ENCODE measurements at regions not wholly inside any gene's neighbourhood (a gene's known extent, or its start where the extent isn't known, plus 50 kb on each side); places are given as distances from the start of the nearest gene placed in this dataset.

- TF ChIP-seq, protein P1, sequence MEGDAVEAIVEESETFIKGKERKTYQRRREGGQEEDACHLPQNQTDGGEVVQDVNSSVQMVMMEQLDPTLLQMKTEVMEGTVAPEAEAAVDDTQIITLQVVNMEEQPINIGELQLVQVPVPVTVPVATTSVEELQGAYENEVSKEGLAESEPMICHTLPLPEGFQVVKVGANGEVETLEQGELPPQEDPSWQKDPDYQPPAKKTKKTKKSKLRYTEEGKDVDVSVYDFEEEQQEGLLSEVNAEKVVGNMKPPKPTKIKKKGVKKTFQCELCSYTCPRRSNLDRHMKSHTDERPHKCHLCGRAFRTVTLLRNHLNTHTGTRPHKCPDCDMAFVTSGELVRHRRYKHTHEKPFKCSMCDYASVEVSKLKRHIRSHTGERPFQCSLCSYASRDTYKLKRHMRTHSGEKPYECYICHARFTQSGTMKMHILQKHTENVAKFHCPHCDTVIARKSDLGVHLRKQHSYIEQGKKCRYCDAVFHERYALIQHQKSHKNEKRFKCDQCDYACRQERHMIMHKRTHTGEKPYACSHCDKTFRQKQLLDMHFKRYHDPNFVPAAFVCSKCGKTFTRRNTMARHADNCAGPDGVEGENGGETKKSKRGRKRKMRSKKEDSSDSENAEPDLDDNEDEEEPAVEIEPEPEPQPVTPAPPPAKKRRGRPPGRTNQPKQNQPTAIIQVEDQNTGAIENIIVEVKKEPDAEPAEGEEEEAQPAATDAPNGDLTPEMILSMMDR (conservative IDR thresholded peaks at IDR 0.05) = no peak
- TF ChIP-seq ZFX (IDR thresholded peaks at IDR 0.05) = no peak
Observed at GRCh38 chr4:45324455-45325417, 598.4 kb upstream of the GNPDA2 start.
